IMR-90 (cell line): ENCODE measurements at regions not wholly inside any gene's neighbourhood (a gene's known extent, or its start where the extent isn't known, plus 50 kb on each side); places are given as distances from the start of the nearest gene placed in this dataset.

Experiments used
- ATAC-seq: fragments of 200-7000 bp; cut with Tn5 transposase; 2 replicates; pipeline ENCODE4 v1.9.1; 2020; ENCODE audit warnings: low read depth, mild to moderate bottlenecking, moderate library complexity
- BruUV-seq: library from RNA; stranded (reverse); fragments of 400-500 nt; replicated peaks from 2 replicates; lab custom pipeline; 2021; lab: Mats Ljungman, UMichigan
- CTCF ChIA-PET: fragments of 300-600 bp; formaldehyde crosslinking; extraction: SDS; loops from one replicate; lab custom pipeline; 2021; ENCODE audit warnings: antibody characterized with exemption; lab: Yijun Ruan, JAX
- POLR2A ChIA-PET: fragments of 300-600 bp; sonication (Branson Sonifier 250); formaldehyde crosslinking; loops from one replicate; lab custom pipeline; 2022; ENCODE audit warnings: antibody characterized with exemption; ENCODE audit not compliant: unreplicated experiment; lab: Charles Lee
- DNase-seq: peaks from one replicate; pipeline ENCODE4 v3.0.0; 2013
- H2AFZ ChIP-seq: replicated peaks from 2 replicates; pipeline ENCODE3; 2013; ENCODE audit warnings: low read length, mild to moderate bottlenecking; ENCODE audit not compliant: poor library complexity
- H2AK5ac ChIP-seq: 2 replicates; pipeline ENCODE4 v1.6.1; 2013; ENCODE audit warnings: low read depth, low read length, inconsistent platforms
- H2AK9ac ChIP-seq: replicated peaks from 2 replicates; pipeline ENCODE3; 2013; ENCODE audit warnings: mild to moderate bottlenecking, low read depth, low read length, moderate library complexity; ENCODE audit not compliant: poor library complexity
- H2BK120ac ChIP-seq: 2 replicates; pipeline ENCODE4 v1.6.1; 2013; ENCODE audit warnings: low read depth, low read length, inconsistent platforms
- H2BK15ac ChIP-seq: 3 replicates; pipeline ENCODE4 v1.6.1; 2013; ENCODE audit warnings: low read depth, low read length, inconsistent platforms
- H2BK20ac ChIP-seq: 2 replicates; pipeline ENCODE4 v1.6.1; 2013; ENCODE audit warnings: low read depth, mild to moderate bottlenecking, inconsistent platforms, low read length, moderate library complexity
- H2BK5ac ChIP-seq: 2 replicates; pipeline ENCODE4 v1.6.1; 2013; ENCODE audit warnings: mild to moderate bottlenecking, low read depth, low read length, inconsistent platforms; ENCODE audit not compliant: poor library complexity, severe bottlenecking
- H3K14ac ChIP-seq: replicated peaks from 2 replicates; pipeline ENCODE4 v1.6.1; 2013; ENCODE audit warnings: low read depth, low read length, inconsistent platforms
- H3K18ac ChIP-seq: 2 replicates; pipeline ENCODE4 v1.6.1; 2013; ENCODE audit warnings: low read depth, low read length, control low read depth
- H3K23ac ChIP-seq: 2 replicates; pipeline ENCODE4 v1.6.1; 2013; ENCODE audit warnings: low read depth, low read length, inconsistent platforms
- H3K27ac ChIP-seq: 2 replicates; pipeline ENCODE4 v1.5.1; 2013; ENCODE audit warnings: mild to moderate bottlenecking, control low read depth, low read length; ENCODE audit not compliant: insufficient read depth
- H3K27me3 ChIP-seq: 2 replicates; pipeline ENCODE4 v1.6.1; 2013; ENCODE audit warnings: low read length; ENCODE audit not compliant: control insufficient read depth, insufficient read depth
- H3K36me3 ChIP-seq: 2 replicates; pipeline ENCODE4 v1.6.1; 2013; ENCODE audit warnings: low read length, mixed read lengths; ENCODE audit not compliant: control insufficient read depth, insufficient read depth
- H3K4ac ChIP-seq: 2 replicates; pipeline ENCODE4 v1.6.1; 2013; ENCODE audit warnings: low read depth, low read length, inconsistent platforms
- H3K4me1 ChIP-seq: 2 replicates; pipeline ENCODE4 v1.6.1; 2013; ENCODE audit warnings: low read length, mixed read lengths; ENCODE audit not compliant: control insufficient read depth, insufficient read depth
- H3K4me2 ChIP-seq: 2 replicates; pipeline ENCODE4 v1.6.1; 2013; ENCODE audit warnings: low read depth, mild to moderate bottlenecking, control low read depth, low read length, moderate library complexity
- H3K4me3 ChIP-seq: 2 replicates; pipeline ENCODE4 v1.5.1; 2013; ENCODE audit warnings: low read depth, mild to moderate bottlenecking, control low read depth, low read length, moderate library complexity; ENCODE audit not compliant: insufficient read depth
- H3K56ac ChIP-seq: 2 replicates; pipeline ENCODE4 v1.6.1; 2013; ENCODE audit warnings: low read length, inconsistent platforms; ENCODE audit not compliant: insufficient read depth; ENCODE audit errors: extremely low read depth
- H3K79me1 ChIP-seq, 2 experiments: 2 replicates each; pipeline ENCODE4 v1.6.1; 2013; ENCODE audit warnings: low read length in 2 of 2, inconsistent platforms in 1 of 2, low read depth in 1 of 2
- H3K9ac ChIP-seq: 2 replicates; pipeline ENCODE4 v1.6.1; 2013; ENCODE audit warnings: low read depth, low read length, control low read depth
- H3K9me1 ChIP-seq: 2 replicates; pipeline ENCODE4 v1.6.1; 2013; ENCODE audit warnings: low read length, inconsistent platforms; ENCODE audit not compliant: insufficient read depth
- H3K9me3 ChIP-seq: 2 replicates; pipeline ENCODE4 v1.6.1; 2013; ENCODE audit warnings: low read length; ENCODE audit not compliant: control insufficient read depth, insufficient read depth
- H4K20me1 ChIP-seq: 2 replicates; pipeline ENCODE4 v1.6.1; 2013; ENCODE audit warnings: low read length, inconsistent platforms; ENCODE audit not compliant: insufficient read depth
- H4K5ac ChIP-seq: 2 replicates; pipeline ENCODE4 v1.6.1; 2013; ENCODE audit warnings: mild to moderate bottlenecking, low read depth, low read length, control low read depth
- H4K8ac ChIP-seq, 2 experiments: 2 replicates each; pipeline ENCODE4 v1.6.1; 2013; ENCODE audit warnings: low read depth in 2 of 2, low read length in 2 of 2, control low read depth in 1 of 2, inconsistent platforms in 1 of 2
- H4K91ac ChIP-seq: 2 replicates; pipeline ENCODE4 v1.6.1; 2013; ENCODE audit warnings: low read depth, low read length, inconsistent platforms; ENCODE audit not compliant: insufficient read depth
- BHLHE40 ChIP-seq: fragments of 150-350 bp; IDR thresholded peaks from 2 replicates; pipeline ENCODE4 v1.6.1; 2016; ENCODE audit warnings: mild to moderate bottlenecking, low read depth, low read length
- CEBPB ChIP-seq: IDR thresholded peaks from 2 replicates; pipeline ENCODE4 v1.6.1; 2012; ENCODE audit warnings: low read depth, low read length, improper control_type of control experiment
- CHD1 ChIP-seq: IDR thresholded peaks from 2 replicates; pipeline ENCODE4 v1.6.1; 2012; ENCODE audit warnings: low read depth, low read length, improper control_type of control experiment
- CTCF ChIP-seq: conservative IDR thresholded peaks from 2 replicates; pipeline ENCODE4 v1.5.1; 2012; ENCODE audit warnings: mild to moderate bottlenecking, low read depth, low read length, improper control_type of control experiment
- ELK1 ChIP-seq: fragments of 150-350 bp; IDR thresholded peaks from 2 replicates; pipeline ENCODE4 v1.6.1; 2016; ENCODE audit warnings: low read depth, mild to moderate bottlenecking, low read length, moderate library complexity, borderline replicate concordance
- FOS ChIP-seq: fragments of 150-350 bp; IDR thresholded peaks from 2 replicates; pipeline ENCODE4 v1.6.1; 2016; ENCODE audit warnings: low read depth, low read length
- MAFK ChIP-seq: IDR thresholded peaks from 2 replicates; pipeline ENCODE4 v1.6.1; 2012; ENCODE audit warnings: low read depth, low read length, improper control_type of control experiment
- MAZ ChIP-seq: IDR thresholded peaks from 2 replicates; pipeline ENCODE4 v1.6.1; 2012; ENCODE audit warnings: low read depth, mild to moderate bottlenecking, low read length, improper control_type of control experiment, moderate library complexity, borderline replicate concordance
- MXI1 ChIP-seq: IDR thresholded peaks from 2 replicates; pipeline ENCODE4 v1.6.1; 2012; ENCODE audit warnings: low read depth, mild to moderate bottlenecking, low read length, moderate library complexity, borderline replicate concordance
- NFE2L2 ChIP-seq: fragments of 150-350 bp; IDR thresholded peaks from 2 replicates; pipeline ENCODE4 v1.6.1; 2016; ENCODE audit warnings: low read depth, mild to moderate bottlenecking, low read length
- POLR2A ChIP-seq: IDR thresholded peaks from 2 replicates; pipeline ENCODE4 v1.6.1; 2012; ENCODE audit warnings: mild to moderate bottlenecking, low read depth, low read length
- RAD21 ChIP-seq: IDR thresholded peaks from 2 replicates; pipeline ENCODE4 v1.6.1; 2012; ENCODE audit warnings: low read length, improper control_type of control experiment
- RCOR1 ChIP-seq: IDR thresholded peaks from 2 replicates; pipeline ENCODE4 v1.6.1; 2012; ENCODE audit warnings: mild to moderate bottlenecking, low read length, improper control_type of control experiment; ENCODE audit not compliant: insufficient replicate concordance
- RFX5 ChIP-seq: IDR thresholded peaks from 2 replicates; pipeline ENCODE4 v1.8.0; 2012; ENCODE audit warnings: low read depth, mild to moderate bottlenecking, low read length, moderate library complexity
- SMC3 ChIP-seq: fragments of 150-350 bp; IDR thresholded peaks from 2 replicates; pipeline ENCODE4 v1.6.1; 2016; ENCODE audit warnings: low read depth, mild to moderate bottlenecking, antibody characterized with exemption, low read length, moderate library complexity
- USF2 ChIP-seq: fragments of 150-350 bp; IDR thresholded peaks from 2 replicates; pipeline ENCODE4 v1.6.1; 2017; ENCODE audit warnings: mild to moderate bottlenecking, antibody characterized with exemption, low read length, low read depth
- dilution Hi-C: fragments of 300-500 bp; cut with HindIII; formaldehyde crosslinking; loops from one replicate; pipeline ENCODE4 v1.14.3; 2018; ENCODE audit warnings: low sequenced_read_pairs; ENCODE audit not compliant: unreplicated experiment
- in situ Hi-C: fragments of 300-500 bp; cut with MboI; formaldehyde crosslinking; loops from 3 replicates; pipeline ENCODE4 v1.14.3; 2019; ENCODE audit warnings: low sequenced_read_pairs, inconsistent platforms, mixed read lengths
- intact Hi-C: fragments of 100-400 bp; cut with micrococcal nuclease; formaldehyde crosslinking; loops from 2 replicates; pipeline ENCODE4 v1.10.0; 2022

- Histone ChIP-seq H3K23ac (no peak overlapping the region), H2AK5ac (no peak overlapping the region), H3K4me3 (no peak overlapping the region), H3K9me3 (no peaks in the 10 kb centered on the region), H3K18ac (no peak overlapping the region), H2BK5ac (no peak overlapping the region), H3K9me1 (no peaks in the 10 kb centered on the region), H3K9ac (no peak overlapping the region), H3K4me2 (no peak overlapping the region), H4K8ac (no peak overlapping the region), H2AFZ (no peak overlapping the region), H3K56ac (no peak overlapping the region), H4K5ac (no peak overlapping the region), H2AK9ac (no peak overlapping the region), H3K36me3 (no peaks in the 10 kb centered on the region), H3K4ac (no peak overlapping the region), H2BK20ac (no peak overlapping the region), H4K20me1 (no peaks in the 10 kb centered on the region), H3K27me3 (no peaks in the 10 kb centered on the region), H4K91ac (no peak overlapping the region), H3K27ac (no peak overlapping the region), H3K14ac (no peak overlapping the region), H3K79me1 (no peaks in the 10 kb centered on the region), H2BK15ac (no peak overlapping the region), H3K4me1 (no peaks in the 10 kb centered on the region), H2BK120ac (no peak overlapping the region)
- intact Hi-C loops: no loop called here
- CTCF ChIA-PET: no interaction called here
- in situ Hi-C loops: no loop called here
- dilution Hi-C loops: no loop called here
- DNase-seq (no peak), ATAC-seq (no peak)
- BruUV-seq: no TSS peak
- POLR2A ChIA-PET: no interaction called here
- TF ChIP-seq BHLHE40 (no peak), FOS (no peak), MAZ (no peak), CEBPB (no peak), CTCF (no peak), POLR2A (no peak), MAFK (no peak), ELK1 (no peak), NFE2L2 (no peak), USF2 (no peak), CHD1 (no peak), RCOR1 (no peak), RAD21 (no peak), MXI1 (no peak), SMC3 (no peak), RFX5 (no peak)
Observed at GRCh38 chr1:79692519-79692918, 686.0 kb upstream of the ADGRL4 start.
